GM18505 (cell line): ENCODE measurements at regions not wholly inside any gene's neighbourhood (a gene's known extent, or its start where the extent isn't known, plus 50 kb on each side); places are given as distances from the start of the nearest gene placed in this dataset.

ENCODE experiments used
- ATAC-seq: cut with Tn5 transposase; IDR thresholded peaks from one replicate; pipeline ENCODE4 v1.9.1; 2021; ENCODE audit not compliant: unreplicated experiment
- POLR2A ChIP-seq: IDR thresholded peaks from 4 replicates; pipeline ENCODE4 v1.6.1; 2011; ENCODE audit warnings: borderline replicate concordance; ENCODE audit not compliant: insufficient read depth, insufficient read length; ENCODE audit errors: extremely low read depth

DNA sequence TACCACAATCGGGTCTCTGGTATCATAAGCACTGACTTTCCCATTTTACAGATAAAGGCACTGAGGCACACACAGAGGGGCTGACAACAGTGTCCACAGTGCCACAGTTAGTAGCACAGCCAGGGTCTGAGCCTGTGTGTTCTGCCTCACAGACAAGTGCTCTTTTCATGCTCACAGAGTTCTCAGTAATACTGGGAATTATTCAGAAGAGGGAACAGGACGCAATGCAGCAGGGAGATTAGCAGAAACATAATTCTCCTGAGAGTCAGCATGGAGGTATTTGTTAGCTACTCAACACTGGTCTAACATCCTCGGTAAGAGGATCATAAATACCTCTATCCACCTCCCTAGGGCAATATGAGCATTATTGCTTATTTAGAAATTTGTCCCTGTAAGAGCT lies 219.3 kb upstream of the EEA1 start:
- ATAC-seq: no peak
- TF ChIP-seq POLR2A: no peak

DNA sequence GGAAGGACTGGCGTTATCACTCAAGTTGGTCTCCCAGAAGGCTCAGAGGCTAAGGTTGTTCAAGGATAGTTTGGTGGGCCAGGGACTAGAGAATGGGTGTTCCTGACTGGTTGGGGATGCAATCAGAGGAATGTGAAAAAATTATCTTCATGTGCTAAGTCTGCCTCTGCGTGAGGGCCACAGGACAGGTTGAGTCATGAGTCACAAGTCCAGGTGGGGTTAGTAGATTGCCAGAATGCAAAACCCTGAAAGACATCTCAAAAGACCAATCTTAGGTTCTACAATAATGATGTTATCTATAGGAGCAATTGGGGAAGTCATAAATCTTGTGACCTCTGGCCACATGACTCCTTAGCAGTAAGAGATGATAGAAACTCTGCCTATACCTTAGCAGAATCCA lies 220.1 kb upstream of the EEA1 start:
- ATAC-seq: no peak
- TF ChIP-seq POLR2A: no peak

DNA sequence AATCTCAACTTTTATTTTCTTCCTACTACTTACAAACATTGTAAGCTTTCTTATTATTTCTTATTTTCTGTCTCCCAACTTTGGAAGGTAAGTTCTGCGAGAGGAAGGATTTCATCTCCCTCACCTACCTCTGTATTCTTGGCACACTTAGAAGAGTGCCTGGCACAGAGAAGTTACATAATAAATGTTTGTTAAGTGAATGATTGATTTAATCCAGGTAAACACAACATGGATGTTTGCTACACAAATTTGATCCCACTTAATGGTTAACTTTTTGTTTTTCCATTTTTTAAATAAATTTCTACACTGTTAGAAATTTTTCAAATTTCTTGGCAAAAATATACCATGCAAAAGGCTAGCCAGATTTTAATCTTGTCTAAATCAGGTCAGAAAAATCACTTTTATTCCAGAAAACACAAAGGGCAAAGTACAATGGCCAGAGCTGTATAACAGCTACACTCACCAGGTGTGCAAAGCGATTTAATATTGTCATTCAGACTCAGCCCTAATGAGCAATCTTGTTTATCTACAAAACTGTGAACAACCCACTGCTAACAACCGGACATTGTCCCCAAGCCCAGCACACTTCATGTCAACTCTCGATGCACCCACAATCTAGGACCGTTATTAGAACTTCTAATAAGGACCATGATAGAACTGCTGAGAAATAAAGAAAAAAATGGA lies 222.1 kb upstream of the EEA1 start:
- no peak for ATAC-seq
- TF ChIP-seq POLR2A: no peak

DNA sequence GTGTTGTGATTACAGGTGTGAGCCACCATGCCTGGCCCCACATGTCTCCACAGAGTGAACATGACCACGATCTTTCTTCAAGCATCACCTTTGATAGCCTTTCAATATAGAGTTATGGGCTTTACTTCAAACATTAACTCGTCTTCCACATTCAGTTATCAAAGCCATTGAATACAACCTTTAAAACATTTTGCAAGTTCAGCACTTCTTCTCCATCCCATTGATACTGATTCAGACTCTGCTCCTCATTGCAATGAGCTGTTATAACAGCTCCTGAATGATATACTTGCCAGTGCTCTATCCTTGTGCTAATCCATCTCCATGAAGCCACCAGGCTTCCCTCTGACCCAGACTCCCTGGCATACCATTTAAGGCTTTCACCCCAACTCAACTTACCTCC lies 223.5 kb upstream of the EEA1 start:
- no peak for TF ChIP-seq POLR2A
- no peak for ATAC-seq

DNA sequence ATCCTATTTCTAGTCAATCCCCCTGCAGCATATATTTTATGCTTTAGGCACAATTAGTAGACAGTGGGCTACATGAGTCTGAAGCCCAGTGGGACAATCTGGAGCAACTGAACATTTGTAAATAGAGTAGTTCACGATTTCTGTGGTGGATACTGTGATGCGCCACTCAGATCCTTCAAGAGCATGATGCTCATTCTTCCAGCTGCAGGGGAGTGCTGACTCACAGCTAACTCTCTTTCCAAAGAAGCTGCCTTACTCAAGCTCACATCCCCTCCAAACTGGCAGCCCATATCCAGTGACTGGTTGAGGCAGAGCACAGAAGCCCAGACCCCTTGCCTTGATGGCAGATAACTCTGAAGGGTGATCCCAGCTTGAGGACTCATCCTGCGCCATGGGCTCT lies 224.2 kb upstream of the EEA1 start:
- ATAC-seq: no peak
- no peak for TF ChIP-seq POLR2A

DNA sequence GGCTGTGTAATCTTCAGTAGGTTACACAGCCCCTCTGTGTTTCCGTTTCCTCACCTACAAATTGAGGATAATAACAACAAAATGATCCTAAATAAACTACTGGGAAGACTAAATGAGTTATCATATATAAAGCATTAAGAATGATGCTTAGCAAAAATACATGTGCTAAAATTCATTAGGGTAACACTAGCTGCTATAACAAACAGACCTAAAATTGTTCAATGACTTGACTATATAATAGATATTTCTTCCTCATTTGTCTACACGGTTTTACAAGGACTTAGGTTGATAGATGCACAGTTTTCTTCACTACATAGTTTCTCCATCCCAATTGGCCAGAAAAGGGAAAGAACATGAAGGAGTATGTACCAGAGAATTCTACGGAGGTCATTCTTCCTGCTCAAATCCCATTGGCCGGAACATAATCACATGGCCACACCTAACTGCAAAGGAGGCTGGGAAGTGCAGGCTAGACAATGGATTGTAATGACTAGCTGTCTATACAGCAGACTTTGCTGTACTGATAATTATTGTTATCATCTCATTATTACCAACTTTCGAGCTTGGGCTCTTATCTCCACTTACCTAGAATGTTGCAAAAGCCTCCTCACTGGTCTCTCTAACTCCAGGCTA lies 223.5 kb upstream of the NUDT4 start:
- no peak for ATAC-seq
- TF ChIP-seq POLR2A: no peak

DNA sequence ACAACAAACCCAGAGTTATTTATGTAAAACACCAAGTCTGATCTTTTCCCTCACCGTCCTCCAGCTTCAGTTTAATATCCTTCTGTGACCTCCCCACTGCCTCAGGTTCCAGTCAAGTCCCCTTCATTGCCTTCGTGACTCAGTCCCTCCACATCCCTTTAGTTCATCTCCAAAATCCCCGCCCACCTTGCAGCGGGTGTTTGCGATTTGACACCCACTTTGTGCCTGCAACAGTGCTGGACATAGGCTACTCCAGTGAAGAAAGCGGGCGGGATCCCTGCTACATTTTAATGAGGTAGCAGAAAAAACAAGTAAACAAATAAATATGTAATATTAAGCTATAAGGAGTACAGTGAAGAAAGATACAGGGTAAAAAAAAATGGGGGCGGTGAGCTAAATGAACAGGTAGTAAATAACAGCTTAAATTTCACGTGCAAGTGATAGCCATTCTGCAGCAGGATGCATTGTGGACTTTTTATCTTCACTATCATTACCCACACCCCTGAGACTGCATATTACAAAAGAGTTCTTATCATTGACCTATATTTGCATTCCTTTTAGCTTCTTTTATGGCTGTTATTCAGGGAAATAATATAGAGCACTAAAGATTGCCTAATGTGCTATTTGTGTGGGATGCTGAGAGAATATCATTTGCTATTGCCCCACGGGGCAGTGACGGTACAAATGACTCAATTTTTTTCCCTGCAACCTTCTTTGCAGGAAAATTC lies 222.8 kb upstream of the NUDT4 start:
- no peak for ATAC-seq
- no peak for TF ChIP-seq POLR2A

DNA sequence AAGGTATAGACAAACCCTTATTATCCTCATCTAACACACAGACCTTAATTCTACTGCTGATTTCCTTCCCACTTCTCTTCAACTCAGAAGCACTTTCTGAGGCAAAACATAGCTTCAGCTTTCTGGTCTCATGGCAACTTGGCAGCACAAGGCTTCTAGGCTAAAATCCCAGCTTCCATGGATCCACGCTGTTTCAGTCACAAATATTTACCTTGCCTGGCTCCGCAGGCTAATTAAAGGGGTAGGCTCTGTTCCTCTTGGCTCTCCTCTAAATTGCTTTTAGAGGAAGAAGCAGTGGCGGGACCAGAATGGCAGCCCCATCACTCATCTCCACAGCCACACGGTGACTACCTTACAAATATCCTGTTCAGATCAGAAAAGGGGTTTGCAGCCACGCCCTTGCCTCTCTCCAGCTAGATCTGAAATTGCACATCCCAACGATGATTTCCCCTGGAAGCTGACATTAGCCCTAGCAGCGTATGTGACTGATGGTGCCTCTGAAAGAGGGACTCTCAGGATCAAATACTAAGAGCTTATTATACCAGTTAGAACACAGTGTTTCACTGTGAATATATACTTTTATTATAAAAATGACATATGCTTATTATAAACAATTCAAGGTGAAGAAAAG lies 221.5 kb upstream of the NUDT4 start:
- no peak for TF ChIP-seq POLR2A
- no peak for ATAC-seq

DNA sequence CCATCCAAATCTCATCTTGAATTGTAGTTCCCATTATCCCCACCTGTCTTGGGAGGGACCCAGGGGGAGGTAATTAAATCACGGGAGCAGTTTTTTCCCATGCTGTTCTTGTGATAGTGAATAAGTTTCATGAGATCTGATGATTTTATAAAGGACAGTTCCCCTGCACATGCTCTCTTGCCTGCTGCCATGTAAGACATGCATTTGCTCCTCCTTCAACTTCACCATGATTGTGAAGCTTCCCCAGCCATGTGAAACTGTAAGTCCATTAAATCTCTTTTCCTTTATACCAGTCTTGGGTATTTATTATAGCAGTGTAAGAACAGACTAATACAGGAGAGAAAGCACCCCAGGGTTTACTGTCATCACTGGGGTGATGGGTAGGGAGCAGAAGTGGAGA lies 220.4 kb upstream of the NUDT4 start:
- ATAC-seq: no peak
- TF ChIP-seq POLR2A: no peak

DNA sequence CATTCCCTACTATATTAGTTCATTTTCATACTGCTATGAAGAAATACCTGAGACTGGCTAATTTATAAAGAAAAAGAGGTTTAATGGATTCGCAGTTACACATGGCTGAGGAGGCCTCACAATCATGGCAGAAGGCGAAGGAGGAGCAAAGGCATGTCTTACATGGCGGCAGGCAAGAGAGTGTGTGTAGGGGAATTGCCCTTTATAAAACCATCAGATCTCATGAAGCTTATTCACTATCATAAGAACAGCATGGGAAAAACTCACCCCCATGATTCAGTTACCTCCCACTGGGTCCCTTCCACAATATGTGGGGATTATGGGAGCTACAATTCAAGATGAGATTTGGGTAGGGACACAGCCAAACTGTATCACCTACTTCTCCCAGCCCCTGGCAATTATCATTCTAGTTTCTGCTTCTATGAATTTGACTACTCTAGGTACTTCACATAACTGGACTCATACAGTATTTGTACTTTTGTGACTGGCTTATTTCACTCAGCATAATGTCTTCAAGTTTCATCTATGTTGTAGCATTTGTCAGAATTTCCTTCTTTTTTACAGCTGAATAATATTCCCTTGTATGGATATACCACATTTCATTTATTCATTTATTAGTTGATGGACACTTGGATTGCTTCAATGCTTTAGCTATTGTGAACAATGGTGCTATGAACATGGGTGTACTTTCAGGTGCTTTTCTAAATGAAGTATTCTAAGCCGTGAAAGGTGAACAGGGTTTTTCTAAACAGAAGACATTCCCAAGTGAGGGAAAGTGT lies 219.5 kb upstream of the NUDT4 start:
- no peak for ATAC-seq
- no peak for TF ChIP-seq POLR2A

DNA sequence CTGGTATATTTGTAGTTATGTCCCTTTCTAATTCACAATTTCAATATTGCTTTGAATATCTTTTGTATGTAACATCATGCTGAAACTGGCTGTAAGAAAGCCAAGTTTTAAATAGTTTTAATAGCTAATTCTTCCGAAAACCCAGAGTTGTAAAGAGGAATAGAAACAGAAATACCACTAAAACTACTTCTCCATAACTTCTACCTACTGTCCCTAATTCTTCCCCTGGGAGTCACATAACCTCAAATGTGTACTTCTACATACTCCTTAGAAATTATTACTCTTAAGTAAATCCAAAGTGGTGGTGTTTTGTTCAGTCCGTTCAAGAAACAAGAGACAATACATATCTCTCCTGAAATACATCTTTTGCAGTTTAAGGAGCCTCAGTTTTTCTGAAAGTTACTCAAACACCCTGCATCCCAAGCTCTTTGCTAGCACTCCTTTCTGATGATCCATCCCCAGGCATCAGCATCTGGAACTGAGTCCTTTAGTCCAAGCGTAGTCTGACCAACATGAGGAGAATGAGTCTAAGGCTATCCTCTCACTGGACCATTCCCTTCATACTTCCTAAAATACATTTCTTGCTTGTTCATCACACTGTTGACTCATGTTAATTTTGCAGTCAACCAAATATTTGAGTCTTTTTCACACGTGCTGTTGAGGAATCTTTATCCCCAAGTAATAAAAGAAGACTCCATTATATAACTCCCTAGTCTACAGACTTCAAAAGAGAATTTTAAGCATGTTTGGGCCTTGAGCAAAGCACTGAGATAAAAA lies 214.3 kb upstream of the NUDT4 start:
- no peak for TF ChIP-seq POLR2A
- no peak for ATAC-seq

DNA sequence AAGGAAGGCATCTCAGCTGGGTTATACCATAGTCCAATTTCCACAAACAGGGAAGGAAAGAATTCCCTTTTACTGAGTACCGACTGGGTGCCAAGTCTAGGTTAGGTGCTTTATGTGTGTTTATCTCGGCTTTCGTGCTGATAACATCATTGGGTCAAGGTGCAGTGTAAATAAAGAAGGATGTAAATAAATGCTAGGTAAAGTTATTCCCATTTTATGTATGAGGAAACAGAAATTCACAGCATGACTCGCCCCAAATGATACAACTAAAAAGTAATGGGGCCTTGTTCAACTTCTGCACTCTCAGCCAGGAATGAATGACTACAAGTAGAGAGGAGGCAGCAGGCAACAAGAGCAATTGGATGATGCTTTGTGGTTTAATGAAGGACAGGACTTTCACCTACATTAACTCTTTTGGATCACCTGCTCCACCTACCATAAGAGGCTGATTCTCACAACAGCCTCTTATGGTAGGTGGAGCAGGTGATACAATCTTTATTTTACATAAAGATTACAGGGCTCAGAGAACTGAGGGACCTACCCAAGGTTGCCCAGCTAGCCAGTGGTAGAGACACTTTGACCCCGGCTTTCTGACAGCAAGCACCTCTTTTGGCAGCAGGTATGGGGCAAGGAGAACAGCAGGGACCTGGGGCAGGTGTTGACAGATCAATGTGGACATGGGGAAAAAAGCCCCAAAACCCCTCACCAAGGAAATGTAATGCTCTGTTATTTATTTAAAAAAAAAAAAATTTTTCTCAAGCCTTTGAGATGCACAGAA lies 213.4 kb upstream of the NUDT4 start:
- no peak for ATAC-seq
- TF ChIP-seq POLR2A: no peak
